HCT116 (cell line): ENCODE measurements at regions not wholly inside any gene's neighbourhood (a gene's known extent, or its start where the extent isn't known, plus 50 kb on each side); places are given as distances from the start of the nearest gene placed in this dataset.

ENCODE experiments used
- EGR1 ChIP-seq: IDR thresholded peaks from 2 replicates; pipeline ENCODE4 v1.6.1; 2012; ENCODE audit warnings: low read depth
- EZH2 ChIP-seq: fragments of 200-600 bp; sonication (generic); IDR thresholded peaks from 2 replicates; pipeline ENCODE4 v1.6.1; 2017; ENCODE audit warnings: antibody characterized with exemption, mixed run types
- MAX ChIP-seq: IDR thresholded peaks from 2 replicates; pipeline ENCODE4 v1.6.1; 2012
- POLR2A ChIP-seq: IDR thresholded peaks from 2 replicates; pipeline ENCODE4 v1.7.0; 2011; ENCODE audit warnings: borderline replicate concordance; ENCODE audit not compliant: insufficient read depth, insufficient read length; ENCODE audit errors: extremely low read depth
- POLR2AphosphoS5 ChIP-seq: IDR thresholded peaks from 2 replicates; pipeline ENCODE4 v1.6.1; 2011; ENCODE audit warnings: mild to moderate bottlenecking, low read depth, low read length, moderate library complexity
- RAD21 ChIP-seq: IDR thresholded peaks from 2 replicates; pipeline ENCODE4 v1.6.1; 2012; ENCODE audit warnings: low read depth, mild to moderate bottlenecking
- SIN3A ChIP-seq: IDR thresholded peaks from 2 replicates; pipeline ENCODE4 v1.6.1; 2012; ENCODE audit warnings: low read depth
- YY1 ChIP-seq: IDR thresholded peaks from 2 replicates; pipeline ENCODE4 v1.6.1; 2011; ENCODE audit warnings: low read length, low read depth, moderate library complexity, mild to moderate bottlenecking; ENCODE audit not compliant: insufficient replicate concordance; ENCODE audit errors: extremely low read depth
- ZBTB33 ChIP-seq: IDR thresholded peaks from 2 replicates; pipeline ENCODE4 v1.6.1; 2011; ENCODE audit warnings: mild to moderate bottlenecking, low read length, moderate library complexity; ENCODE audit not compliant: insufficient replicate concordance; ENCODE audit errors: extremely low read depth
- TF ChIP-seq, protein P1 (sequence below), 3 experiments: fragments of 200-600 bp in 1 of 3; sonication (generic) in 1 of 3; IDR thresholded peaks in 2 of 3; conservative IDR thresholded peaks in 1 of 3; 2 replicates each; pipeline ENCODE4 v1.5.1; 2012 to 2017; ENCODE audit warnings: low read depth in 2 of 3, low read length in 2 of 3, antibody characterized with exemption in 1 of 3, borderline replicate concordance in 1 of 3, control low read depth in 1 of 3, mild to moderate bottlenecking in 1 of 3, mixed read lengths in 1 of 3, mixed run types in 1 of 3, moderate library complexity in 1 of 3; ENCODE audit not compliant: insufficient read depth in 1 of 3

DNA sequence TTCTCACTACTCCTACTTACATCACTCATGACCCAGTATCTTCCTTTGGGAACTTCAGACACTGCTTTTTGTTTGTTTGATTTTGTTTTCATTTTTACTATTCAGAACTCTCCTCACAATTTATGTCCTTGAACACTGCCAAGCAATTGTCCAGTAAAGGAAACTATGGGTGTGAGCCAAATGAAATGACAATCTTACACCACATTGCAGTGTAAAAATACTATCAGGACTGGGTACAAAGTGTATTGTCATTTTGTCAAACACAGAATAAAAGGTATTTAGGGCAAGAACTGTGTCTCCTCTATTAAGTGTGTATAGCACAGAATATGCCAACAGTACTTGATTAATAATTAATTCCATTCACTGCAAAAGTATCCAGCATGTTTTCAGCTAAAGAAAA is 199.3 kb downstream of the ALG10B start:
- no peak for TF ChIP-seq POLR2A
- TF ChIP-seq, protein P1, sequence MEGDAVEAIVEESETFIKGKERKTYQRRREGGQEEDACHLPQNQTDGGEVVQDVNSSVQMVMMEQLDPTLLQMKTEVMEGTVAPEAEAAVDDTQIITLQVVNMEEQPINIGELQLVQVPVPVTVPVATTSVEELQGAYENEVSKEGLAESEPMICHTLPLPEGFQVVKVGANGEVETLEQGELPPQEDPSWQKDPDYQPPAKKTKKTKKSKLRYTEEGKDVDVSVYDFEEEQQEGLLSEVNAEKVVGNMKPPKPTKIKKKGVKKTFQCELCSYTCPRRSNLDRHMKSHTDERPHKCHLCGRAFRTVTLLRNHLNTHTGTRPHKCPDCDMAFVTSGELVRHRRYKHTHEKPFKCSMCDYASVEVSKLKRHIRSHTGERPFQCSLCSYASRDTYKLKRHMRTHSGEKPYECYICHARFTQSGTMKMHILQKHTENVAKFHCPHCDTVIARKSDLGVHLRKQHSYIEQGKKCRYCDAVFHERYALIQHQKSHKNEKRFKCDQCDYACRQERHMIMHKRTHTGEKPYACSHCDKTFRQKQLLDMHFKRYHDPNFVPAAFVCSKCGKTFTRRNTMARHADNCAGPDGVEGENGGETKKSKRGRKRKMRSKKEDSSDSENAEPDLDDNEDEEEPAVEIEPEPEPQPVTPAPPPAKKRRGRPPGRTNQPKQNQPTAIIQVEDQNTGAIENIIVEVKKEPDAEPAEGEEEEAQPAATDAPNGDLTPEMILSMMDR (IDR thresholded peaks at IDR 0.05 in 2 of 3, conservative IDR thresholded peaks at IDR 0.05 in 1 of 3; ENCODE audit: borderline replicate concordance in 1 of 3, insufficient read depth in 1 of 3, low read depth in 2 of 3, low read length in 2 of 3) = no peak
- TF ChIP-seq POLR2AphosphoS5 = no peak
- TF ChIP-seq EGR1 = no peak
- TF ChIP-seq EZH2 = no peak
- TF ChIP-seq MAX = no peak
- no peak for TF ChIP-seq RAD21
- no peak for TF ChIP-seq SIN3A
- TF ChIP-seq ZBTB33 = no peak
- TF ChIP-seq YY1 = no peak
